HG03108 (cell line): ENCODE measurements at regions not wholly inside any gene's neighbourhood (a gene's known extent, or its start where the extent isn't known, plus 50 kb on each side); places are given as distances from the start of the nearest gene placed in this dataset.

ENCODE experiments used
- ATAC-seq: cut with Tn5 transposase; IDR thresholded peaks from one replicate; pipeline ENCODE4 v1.9.1; 2021; ENCODE audit warnings: moderate library complexity; ENCODE audit not compliant: unreplicated experiment

DNA sequence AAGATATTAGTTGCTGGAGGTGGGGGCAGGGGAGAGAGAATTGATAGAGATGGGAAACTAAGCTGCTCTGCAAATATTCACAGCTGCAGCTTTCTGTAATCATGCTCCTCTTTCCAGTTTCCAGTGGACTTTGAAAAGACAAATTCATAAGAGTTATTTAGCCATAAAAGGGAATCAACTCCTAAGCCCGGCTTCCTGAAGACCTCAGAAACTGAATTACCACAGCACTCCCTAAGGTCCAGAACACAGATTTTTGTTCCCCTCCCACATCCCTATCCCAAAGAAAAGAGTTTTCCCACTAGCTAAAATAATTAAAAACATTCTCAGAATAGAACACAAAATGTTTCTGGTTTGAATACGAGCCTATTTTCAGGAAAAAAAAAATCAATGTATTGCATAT is 871.8 kb upstream of the NR2F2 start:
- ATAC-seq, result no peak

DNA sequence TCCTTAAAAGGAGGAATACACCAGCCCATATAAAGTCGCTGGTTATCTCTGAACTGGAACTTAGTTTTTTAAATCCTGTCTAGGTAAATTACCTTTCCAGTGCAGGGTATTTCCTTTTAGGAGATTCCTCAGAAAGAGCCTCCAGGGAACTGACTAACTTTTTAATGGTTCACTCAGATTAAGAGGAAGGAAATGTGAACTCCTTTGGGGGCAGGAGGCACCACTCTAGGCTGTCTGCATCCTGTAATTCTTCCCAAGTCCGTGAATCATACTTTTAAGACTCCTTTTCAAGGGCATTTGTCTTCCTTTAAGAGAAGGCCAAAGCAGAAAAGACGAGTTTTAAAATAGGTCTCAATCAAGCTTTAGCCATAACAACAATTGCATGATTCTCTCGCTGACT is 871.2 kb upstream of the NR2F2 start:
- ATAC-seq, result no peak

DNA sequence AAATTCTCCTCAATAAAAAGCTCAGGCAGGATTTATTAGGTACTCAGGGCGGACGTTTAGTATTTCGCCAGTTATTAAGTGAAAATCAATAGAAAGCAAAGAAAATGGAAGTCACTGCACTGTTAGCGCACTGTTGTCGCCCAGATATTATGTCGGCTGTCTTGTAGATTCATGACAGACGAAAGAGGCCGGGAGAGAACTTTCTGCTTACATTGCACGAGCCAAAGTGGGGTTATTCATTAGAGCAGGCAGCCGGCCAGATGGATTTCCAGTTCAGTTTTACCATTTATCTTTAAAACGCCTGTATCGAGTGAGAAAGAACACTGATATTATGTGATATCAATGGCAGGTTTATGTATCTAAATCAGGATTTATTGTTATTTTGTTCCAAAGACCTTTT is 866.0 kb upstream of the NR2F2 start:
- no peak for ATAC-seq

- no peak for ATAC-seq
Measured at GRCh38 chr15:95468820-95469219, 861.7 kb upstream of the NR2F2 start.

- no peak for ATAC-seq
Measured at GRCh38 chr15:95469496-95470000, 861.0 kb upstream of the NR2F2 start.

DNA sequence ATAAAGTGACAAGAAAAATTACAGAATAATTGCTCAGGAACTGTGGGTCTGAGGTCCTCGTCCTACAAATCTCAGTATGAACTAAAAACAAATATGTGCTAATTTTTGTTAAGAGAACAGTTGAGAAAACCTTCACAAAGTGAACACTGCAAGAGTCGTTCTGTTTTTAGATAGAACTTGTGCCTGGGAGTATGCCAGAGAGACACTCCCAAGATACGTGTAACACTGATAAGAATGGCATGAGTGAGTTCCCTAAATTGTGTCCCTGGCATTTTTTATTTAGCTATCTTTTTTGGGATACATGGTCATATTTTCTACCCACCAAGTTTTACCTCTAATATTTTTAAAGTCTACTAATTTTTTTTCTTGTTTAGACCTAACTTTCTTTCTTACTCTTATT is 860.0 kb upstream of the NR2F2 start:
- no peak for ATAC-seq

DNA sequence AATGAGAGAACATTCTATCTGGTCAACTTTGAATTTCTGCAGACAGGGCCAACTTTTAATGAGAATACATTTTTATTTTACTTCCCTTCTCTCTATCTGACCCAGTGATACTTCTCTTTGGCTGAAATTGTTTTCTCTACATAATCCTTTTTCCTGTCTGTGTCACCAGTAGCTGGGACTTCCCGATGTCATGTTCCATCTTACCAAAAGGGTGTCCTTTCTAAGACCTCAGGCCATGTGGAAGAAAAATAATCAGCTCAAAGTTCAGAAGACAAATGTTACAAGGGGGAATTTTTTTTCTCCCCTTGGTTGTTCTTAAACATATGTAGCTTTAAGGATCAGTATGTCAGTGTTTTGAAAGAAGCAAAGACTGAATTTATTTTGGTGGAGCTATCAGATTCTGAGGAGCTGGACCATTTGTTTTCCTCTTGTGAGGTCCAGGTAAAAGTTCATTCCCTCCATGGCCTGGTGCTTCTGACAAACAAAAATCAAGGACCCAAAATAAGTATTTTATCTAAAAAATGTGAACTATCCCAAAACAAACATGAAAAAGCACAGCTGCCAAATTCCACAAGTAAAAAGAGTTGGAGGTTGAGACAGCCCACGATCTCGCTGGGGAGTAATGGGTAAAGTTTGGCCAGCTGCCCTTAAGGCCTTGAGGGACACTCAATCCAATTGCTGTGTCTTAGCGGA is 859.4 kb upstream of the NR2F2 start:
- ATAC-seq, result no peak

- no peak for ATAC-seq
Measured at GRCh38 chr15:95471690-95472086, 858.8 kb upstream of the NR2F2 start.

DNA sequence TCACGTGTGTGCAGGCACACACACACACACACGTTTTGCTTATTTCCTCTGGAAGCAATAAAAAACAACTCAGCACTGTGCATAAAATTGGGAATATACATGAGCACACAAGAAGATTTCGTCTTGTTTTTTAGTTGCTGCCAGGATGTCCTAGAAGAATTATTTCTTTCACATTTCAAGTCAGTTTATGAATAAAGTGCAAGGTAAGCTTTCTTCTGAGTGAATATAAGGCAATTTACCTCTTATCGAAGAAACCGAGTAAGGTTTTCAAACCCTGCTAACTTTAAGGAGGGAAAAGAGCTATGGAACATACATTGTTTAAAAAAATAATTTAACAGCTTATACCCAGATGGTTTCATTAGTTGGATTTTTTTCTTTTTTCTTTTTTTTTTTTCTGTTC is 855.4 kb upstream of the NR2F2 start:
- ATAC-seq, result no peak

- no peak for ATAC-seq
Measured at GRCh38 chr15:95479308-95479707, 851.2 kb upstream of the NR2F2 start.

GRCh38 chr15:95485367-95485766 is 845.1 kb upstream of the NR2F2 start:
- no peak for ATAC-seq

GRCh38 chr15:95486224-95486623 is 844.3 kb upstream of the NR2F2 start:
- ATAC-seq, result no peak

DNA sequence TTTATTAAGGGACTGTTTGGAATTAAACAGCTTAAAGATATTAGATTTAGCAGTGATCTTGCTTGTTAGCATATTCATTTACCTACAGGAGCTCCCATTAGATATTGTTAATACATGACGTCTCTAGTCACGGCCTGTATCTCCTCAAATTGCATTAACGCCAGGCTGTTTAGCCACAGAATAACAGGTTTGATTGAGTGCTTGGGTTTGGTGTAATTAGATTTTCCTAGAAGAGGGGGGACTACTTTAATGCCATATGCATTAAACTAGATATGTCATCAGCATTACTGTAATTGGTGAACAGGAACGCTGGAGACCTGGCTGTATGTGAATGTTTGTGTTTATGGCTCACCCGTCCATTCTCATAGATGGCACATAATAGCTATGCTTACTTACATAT is 841.4 kb upstream of the NR2F2 start:
- no peak for ATAC-seq

- ATAC-seq, result no peak
Measured at GRCh38 chr15:95492388-95493070, 838.0 kb upstream of the NR2F2 start.

DNA sequence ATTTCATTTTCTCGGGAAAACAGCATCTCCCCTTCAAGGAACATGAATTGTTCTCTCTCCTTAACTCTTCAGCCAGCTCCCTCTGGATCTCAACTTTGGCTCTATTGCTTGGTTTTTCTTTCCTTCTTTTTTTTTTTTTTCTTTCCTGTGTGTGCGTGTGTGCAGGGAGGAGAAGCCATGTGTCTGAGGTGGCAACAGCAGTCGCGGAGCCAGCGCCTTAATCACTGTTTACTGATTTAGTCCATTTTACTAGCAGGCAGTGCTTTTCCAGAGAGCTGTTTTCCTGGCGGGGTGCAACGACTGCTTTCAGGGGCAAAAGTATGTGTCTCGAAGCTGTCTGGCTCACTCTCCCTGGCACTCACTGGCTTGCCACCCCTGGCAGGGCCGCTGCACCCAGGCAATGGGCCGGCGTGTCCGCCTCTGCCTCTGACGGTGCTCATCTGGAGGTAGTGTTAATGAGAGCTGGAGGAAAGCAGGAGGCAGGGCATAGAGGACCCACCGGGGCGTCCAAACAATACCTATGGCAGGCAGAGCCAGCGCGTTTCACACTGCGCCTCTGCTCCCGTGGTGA is 835.4 kb upstream of the NR2F2 start:
- ATAC-seq, result no peak

- ATAC-seq, result no peak
Measured at GRCh38 chr15:95497634-95498033, 832.9 kb upstream of the NR2F2 start.

- no peak for ATAC-seq
Measured at GRCh38 chr15:95498961-95499360, 831.5 kb upstream of the NR2F2 start.

- ATAC-seq, result no peak
Measured at GRCh38 chr15:95499397-95499796, 831.1 kb upstream of the NR2F2 start.

DNA sequence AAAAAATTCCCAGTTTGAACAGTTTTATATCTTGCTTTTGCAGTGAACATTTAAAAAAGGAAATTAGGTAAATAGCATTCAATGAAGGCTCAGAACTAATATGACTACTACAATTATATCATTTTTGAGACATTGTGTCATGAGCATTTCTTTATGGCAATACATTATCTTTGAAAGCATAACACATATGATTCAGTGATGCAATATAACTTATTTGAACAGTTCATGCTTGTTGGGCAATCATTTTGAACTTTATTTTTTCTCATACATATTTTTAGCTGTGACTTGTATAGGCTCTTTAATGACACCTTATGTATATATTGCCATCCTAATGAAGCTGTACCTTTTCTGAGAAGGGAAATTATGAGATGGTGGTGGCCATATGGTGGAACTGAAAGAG is 828.6 kb upstream of the NR2F2 start:
- no peak for ATAC-seq

- ATAC-seq, result no peak
Measured at GRCh38 chr15:95503107-95503506, 827.4 kb upstream of the NR2F2 start.

DNA sequence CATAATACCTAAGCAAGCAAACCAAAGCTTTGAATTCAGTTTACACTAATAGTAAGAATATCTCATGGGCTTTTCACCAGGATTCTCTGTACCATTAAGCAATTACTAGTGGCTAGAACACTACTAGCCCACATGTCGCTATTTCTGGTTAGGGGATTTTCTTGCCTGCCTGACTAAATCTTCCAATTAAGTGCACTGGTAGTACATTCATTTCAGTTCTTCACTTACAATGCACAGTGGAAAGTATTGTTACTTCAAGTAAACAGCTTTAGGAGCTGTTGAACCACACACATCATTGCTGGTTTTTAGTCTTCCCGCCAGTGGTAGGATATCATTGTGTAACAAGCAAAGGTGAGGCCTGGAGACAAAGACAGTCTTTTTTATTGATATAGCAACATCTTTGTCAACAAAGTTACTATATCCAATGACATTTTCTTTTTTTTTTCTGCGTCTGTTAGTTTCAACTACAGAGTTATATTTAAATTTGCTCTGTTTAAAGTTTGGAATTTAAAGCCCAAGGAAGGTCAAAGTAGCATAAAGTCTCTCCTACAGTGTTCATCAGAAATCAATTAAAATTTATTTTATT is 826.8 kb upstream of the NR2F2 start:
- ATAC-seq, result no peak

DNA sequence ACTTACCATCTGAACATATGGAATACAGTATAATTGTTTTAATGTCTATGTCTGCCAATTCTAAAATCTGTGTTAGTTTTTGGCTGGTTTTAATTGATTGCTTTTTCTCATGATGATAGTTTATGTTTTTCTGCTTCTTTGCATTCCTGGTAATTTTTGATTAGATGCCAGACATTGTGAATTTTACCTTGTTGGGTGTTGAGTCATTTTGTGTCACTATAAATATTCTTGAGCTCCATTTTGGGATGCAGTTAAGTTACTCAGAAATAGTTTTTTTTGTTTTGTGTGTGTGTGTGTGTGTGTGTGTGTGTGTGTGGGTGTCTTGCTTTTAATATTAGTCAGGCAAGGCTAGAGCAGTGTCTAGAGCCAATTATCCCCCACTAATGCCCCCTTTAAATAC is 818.8 kb upstream of the NR2F2 start:
- no peak for ATAC-seq
